Choroid plexus epithelial cell (primary cell): ENCODE measurements at regions not wholly inside any gene's neighbourhood (a gene's known extent, or its start where the extent isn't known, plus 50 kb on each side); places are given as distances from the start of the nearest gene placed in this dataset.

Experiments used
- DNase-seq: peaks from one replicate; pipeline ENCODE4 v3.0.0-alpha.2; 2010; ENCODE audit warnings: low read depth
- H3K4me3 ChIP-seq: 2 replicates; pipeline ENCODE4 v1.5.1; 2011; ENCODE audit warnings: low read depth, mild to moderate bottlenecking, control low read depth, low read length, moderate library complexity
- TF ChIP-seq, protein P1 (sequence below): conservative IDR thresholded peaks from 2 replicates; pipeline ENCODE4 v1.5.1; 2011; ENCODE audit warnings: low read depth, mild to moderate bottlenecking, control low read depth, inconsistent platforms, low read length, moderate library complexity

DNA sequence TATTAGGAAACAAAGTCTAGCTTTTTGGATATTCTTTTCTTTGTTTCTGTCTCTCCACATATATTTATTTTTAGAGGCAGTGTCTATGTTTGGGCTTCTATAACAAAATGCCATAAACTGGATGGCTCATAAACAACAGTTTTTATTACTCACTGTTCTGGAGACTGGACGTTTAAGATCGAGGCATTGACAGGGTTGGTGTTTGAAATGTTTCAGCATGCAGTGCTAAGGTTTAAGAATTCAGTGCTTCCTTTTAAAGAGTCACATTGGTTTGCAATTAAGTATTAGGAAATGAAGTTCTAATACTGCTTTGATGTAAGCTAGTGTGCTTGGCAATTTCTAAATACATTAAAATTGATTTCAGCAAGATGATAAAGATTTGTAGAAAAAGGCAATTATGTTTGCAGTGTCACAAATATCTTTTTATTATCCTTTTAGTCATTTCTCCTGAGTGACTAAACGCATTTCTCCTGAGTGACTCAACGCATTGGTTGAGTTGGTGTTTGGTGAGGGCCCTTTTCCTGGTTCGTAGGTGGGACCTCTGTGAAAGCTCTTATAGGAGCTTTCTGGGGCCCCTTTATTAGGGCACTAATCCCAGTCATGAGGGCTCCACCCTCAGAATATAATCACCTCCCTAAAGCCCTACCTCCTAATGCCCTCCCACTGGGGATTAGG, 317.0 kb downstream of the USP25 start:
- TF ChIP-seq, protein P1, sequence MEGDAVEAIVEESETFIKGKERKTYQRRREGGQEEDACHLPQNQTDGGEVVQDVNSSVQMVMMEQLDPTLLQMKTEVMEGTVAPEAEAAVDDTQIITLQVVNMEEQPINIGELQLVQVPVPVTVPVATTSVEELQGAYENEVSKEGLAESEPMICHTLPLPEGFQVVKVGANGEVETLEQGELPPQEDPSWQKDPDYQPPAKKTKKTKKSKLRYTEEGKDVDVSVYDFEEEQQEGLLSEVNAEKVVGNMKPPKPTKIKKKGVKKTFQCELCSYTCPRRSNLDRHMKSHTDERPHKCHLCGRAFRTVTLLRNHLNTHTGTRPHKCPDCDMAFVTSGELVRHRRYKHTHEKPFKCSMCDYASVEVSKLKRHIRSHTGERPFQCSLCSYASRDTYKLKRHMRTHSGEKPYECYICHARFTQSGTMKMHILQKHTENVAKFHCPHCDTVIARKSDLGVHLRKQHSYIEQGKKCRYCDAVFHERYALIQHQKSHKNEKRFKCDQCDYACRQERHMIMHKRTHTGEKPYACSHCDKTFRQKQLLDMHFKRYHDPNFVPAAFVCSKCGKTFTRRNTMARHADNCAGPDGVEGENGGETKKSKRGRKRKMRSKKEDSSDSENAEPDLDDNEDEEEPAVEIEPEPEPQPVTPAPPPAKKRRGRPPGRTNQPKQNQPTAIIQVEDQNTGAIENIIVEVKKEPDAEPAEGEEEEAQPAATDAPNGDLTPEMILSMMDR = no peak
- no peak overlapping the region for H3K4me3 ChIP-seq
- DNase-seq = peak; percentile 4

DNA sequence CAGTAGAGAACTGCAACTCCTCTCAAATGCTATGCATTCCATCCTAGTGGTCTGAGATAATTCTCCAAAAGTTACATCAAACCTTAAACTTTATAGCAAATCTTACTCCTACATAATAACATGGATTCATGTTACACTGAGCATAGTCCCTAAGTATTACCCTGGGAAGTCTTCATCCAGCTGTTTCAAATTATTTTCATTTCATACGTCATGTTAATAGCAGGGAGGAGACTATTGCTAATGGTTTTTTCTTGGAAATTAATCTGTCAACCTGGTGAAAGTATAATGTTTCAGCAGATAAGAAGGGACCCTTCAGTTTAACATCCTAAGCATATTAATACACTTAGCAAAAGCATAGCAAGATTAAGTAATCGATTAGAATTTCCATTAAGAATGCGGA, 318.1 kb downstream of the USP25 start:
- H3K4me3 ChIP-seq = no peak overlapping the region
- TF ChIP-seq, protein P1 = no peak
- DNase-seq = peak; percentile 17

DNA sequence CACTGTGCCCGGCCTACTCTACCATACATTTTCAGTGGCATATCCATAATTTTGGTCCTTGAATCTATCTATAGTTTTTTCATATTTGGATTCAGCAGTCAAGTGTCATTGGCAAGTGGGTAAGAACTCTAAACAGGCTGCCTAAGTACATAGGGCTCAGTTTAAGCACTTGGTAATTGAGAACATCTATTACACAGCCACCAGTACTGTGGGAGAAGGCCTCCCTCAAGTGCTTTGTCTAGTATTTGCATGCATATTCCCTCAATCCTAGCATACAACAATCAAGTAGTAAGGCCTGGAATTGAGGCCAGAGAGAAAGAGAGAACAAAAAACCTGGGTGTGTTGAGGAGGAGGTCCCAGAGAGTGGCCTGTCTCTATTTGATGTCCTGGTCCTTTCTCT, 325.2 kb downstream of the USP25 start:
- TF ChIP-seq, protein P1 = no peak
- H3K4me3 ChIP-seq = no peak overlapping the region

DNA sequence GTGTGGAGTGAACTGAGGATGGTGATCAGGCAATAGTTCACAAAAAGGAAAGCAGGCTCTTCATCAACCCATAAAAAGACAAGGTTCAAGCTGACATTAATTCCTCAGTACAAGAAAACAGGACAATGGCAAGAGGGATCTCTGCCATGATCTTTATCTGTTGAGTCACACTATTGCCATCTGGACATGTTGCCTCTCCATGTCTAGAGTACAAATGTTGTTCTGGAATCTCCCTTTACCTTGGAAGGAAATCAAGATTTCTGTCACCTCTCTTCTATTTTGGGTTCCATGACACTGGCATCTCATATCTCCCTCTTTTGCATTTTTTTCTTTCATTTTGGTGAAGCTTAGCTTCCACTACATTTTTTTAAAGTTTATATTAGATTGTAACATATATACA, 329.1 kb downstream of the USP25 start:
- TF ChIP-seq, protein P1 = no peak
- no peak overlapping the region for H3K4me3 ChIP-seq
- DNase-seq = no peak

More for the DNA sequence above, 325.2 kb downstream of the USP25 start:
- no peak for DNase-seq

DNA sequence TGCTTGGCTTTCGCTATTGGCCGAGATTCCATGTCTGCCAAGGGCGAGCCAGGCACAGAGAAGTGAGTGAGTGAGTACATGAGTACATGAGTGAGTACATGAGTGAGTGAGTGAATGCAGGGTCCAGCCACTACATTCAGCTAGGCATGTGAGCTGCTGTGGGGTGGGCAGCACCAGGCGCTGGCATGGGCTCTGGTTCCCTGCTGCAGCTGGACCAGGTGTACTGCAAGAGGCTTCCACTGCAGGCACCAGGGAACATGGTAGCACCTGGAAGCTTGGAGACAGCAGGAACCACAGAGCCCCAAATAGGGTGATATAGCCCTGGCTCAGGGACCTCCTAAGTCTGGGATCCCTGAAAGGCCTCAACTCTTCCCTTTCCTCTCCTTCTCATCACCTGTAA, 330.2 kb downstream of the USP25 start:
- no peak overlapping the region for H3K4me3 ChIP-seq
- TF ChIP-seq, protein P1 = no peak
- no peak for DNase-seq

DNA sequence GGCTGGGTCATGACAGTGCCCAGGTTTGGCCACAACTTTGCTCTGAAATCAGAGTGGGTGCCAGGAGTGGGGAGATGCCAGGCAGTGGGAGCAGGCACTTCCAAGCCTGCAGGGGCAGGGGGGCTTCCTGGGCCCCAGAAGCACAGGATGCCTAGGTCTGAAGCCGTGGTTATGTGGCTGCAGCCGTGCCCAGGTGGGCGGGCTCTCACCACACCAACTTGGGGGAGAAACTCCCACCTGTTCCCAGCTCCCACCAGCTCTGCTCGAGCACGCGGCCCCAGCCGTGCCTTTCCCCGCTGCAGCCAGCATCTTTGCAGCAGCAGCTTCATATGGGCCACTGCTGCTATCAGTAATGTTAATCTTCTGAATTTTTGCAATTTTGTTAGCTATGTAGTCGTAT, 331.4 kb downstream of the USP25 start:
- H3K4me3 ChIP-seq = no peak overlapping the region
- TF ChIP-seq, protein P1 = no peak
- DNase-seq = no peak
